IMR-90 (cell line): ENCODE measurements at regions not wholly inside any gene's neighbourhood (a gene's known extent, or its start where the extent isn't known, plus 50 kb on each side); places are given as distances from the start of the nearest gene placed in this dataset.

Source experiments
- CEBPB ChIP-seq: IDR thresholded peaks from 2 replicates; pipeline ENCODE4 v1.6.1; 2012; ENCODE audit warnings: low read depth, low read length, improper control_type of control experiment
- CTCF ChIP-seq: conservative IDR thresholded peaks from 2 replicates; pipeline ENCODE4 v1.5.1; 2012; ENCODE audit warnings: mild to moderate bottlenecking, low read depth, low read length, improper control_type of control experiment
- ELK1 ChIP-seq: fragments of 150-350 bp; IDR thresholded peaks from 2 replicates; pipeline ENCODE4 v1.6.1; 2016; ENCODE audit warnings: low read depth, mild to moderate bottlenecking, low read length, moderate library complexity, borderline replicate concordance
- MAFK ChIP-seq: IDR thresholded peaks from 2 replicates; pipeline ENCODE4 v1.6.1; 2012; ENCODE audit warnings: low read depth, low read length, improper control_type of control experiment
- MXI1 ChIP-seq: IDR thresholded peaks from 2 replicates; pipeline ENCODE4 v1.6.1; 2012; ENCODE audit warnings: low read depth, mild to moderate bottlenecking, low read length, moderate library complexity, borderline replicate concordance
- NFE2L2 ChIP-seq: fragments of 150-350 bp; IDR thresholded peaks from 2 replicates; pipeline ENCODE4 v1.6.1; 2016; ENCODE audit warnings: low read depth, mild to moderate bottlenecking, low read length
- POLR2A ChIP-seq: IDR thresholded peaks from 2 replicates; pipeline ENCODE4 v1.6.1; 2012; ENCODE audit warnings: mild to moderate bottlenecking, low read depth, low read length
- RAD21 ChIP-seq: IDR thresholded peaks from 2 replicates; pipeline ENCODE4 v1.6.1; 2012; ENCODE audit warnings: low read length, improper control_type of control experiment
- SMC3 ChIP-seq: fragments of 150-350 bp; IDR thresholded peaks from 2 replicates; pipeline ENCODE4 v1.6.1; 2016; ENCODE audit warnings: low read depth, mild to moderate bottlenecking, antibody characterized with exemption, low read length, moderate library complexity

- TF ChIP-seq POLR2A (no peak), NFE2L2 (no peak), CTCF (no peak), CEBPB (no peak), ELK1 (no peak), MAFK (no peak), RAD21 (no peak), SMC3 (no peak), MXI1 (no peak)
Measured at GRCh38 chr5:96062836-96063235, 101.2 kb upstream of the ELL2 start.
